Uterus (tissue), 3 donors: ENCODE measurements at regions not wholly inside any gene's neighbourhood (a gene's known extent, or its start where the extent isn't known, plus 50 kb on each side); places are given as distances from the start of the nearest gene placed in this dataset.

Source experiments
- DNase-seq, 2 donors: peaks; one replicate each; pipeline ENCODE4 v3.0.0-alpha.2; 2019 to 2020
- H3K27ac ChIP-seq, 2 donors: fragments of 200-600 bp; sonication (generic); 1 replicate in 1 of 2; 2 replicates in 1 of 2; pipeline ENCODE4 v1.5.1; 2016 to 2018
- H3K27me3 ChIP-seq, 2 donors: fragments of 200-600 bp; sonication (generic); one replicate each; pipeline ENCODE4 v1.5.1; 2018 to 2019; ENCODE audit warnings: control low read depth in 1 of 2
- H3K36me3 ChIP-seq, 2 donors: fragments of 200-600 bp; sonication (generic); one replicate each; pipeline ENCODE4 v1.5.1; 2019; ENCODE audit warnings: control low read depth in 1 of 2
- H3K4me1 ChIP-seq, 2 donors: fragments of 200-600 bp; sonication (generic); one replicate each; pipeline ENCODE4 v1.5.1; 2018 to 2019; ENCODE audit warnings: control low read depth in 1 of 2
- H3K4me3 ChIP-seq, 2 donors: fragments of 200-600 bp; sonication (generic); 1 replicate in 1 of 2; 2 replicates in 1 of 2; pipeline ENCODE4 v1.5.1; 2018 to 2019; ENCODE audit warnings: mild to moderate bottlenecking in 1 of 2
- H3K9me3 ChIP-seq, 2 donors: fragments of 200-600 bp; sonication (generic); one replicate each; pipeline ENCODE4 v1.5.1; 2019; ENCODE audit warnings: control low read depth in 1 of 2
- POLR2A ChIP-seq, 2 donors: fragments of 450-650 bp; IDR thresholded peaks; one replicate each; pipeline ENCODE4 v1.6.1; 2016; ENCODE audit warnings: antibody characterized with exemption in 2 of 2, mild to moderate bottlenecking in 1 of 2, moderate library complexity in 1 of 2
- intact Hi-C: fragments of 100-400 bp; cut with DNase I; formaldehyde crosslinking; loops from one replicate; pipeline ENCODE4 v1.15.1; 2023; ENCODE audit warnings: low total_unique reads
- TF ChIP-seq, protein P1 (sequence below), 4 experiments: fragments of 200-600 bp in 2 of 4; fragments of 450-650 bp in 2 of 4; sonication (generic) in 2 of 4; IDR thresholded peaks; one replicate each; pipeline ENCODE4 v1.5.1; 2016 to 2019; ENCODE audit warnings: antibody characterized with exemption in 4 of 4, mild to moderate bottlenecking in 2 of 4, moderate library complexity in 1 of 4
- donor health status: DM: yes; HTN: yes; CAD: no.

DNA sequence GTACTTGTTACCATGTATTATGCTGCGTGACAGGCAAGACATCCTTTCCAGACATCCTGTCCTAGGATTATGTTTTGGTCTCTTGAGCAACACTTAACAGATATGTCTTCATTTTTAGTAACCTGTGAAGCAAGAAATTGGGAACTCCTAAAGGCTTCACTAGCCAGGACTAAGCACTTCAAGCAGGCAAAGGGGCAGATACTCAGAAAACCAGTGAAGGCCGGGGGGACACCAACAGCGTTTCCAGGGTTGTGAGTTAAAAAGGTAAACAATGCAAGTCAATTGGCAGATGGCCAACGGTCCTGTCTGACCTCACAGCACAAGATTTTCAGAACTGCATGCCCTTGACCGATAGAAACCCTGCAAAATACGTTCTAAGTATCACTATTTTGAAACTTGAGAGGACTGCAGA lies 77.6 kb upstream of the SFMBT2 start:
- peak; percentile 40 to 48 for DNase-seq
- no peak overlapping the region for H3K27ac ChIP-seq
- no peaks in the 10 kb centered on the region for H3K4me1 ChIP-seq
- H3K9me3 ChIP-seq = no peaks in the 10 kb centered on the region
- H3K36me3 ChIP-seq = no peaks in the 10 kb centered on the region
- no peaks in the 10 kb centered on the region for H3K27me3 ChIP-seq
- TF ChIP-seq, protein P1, sequence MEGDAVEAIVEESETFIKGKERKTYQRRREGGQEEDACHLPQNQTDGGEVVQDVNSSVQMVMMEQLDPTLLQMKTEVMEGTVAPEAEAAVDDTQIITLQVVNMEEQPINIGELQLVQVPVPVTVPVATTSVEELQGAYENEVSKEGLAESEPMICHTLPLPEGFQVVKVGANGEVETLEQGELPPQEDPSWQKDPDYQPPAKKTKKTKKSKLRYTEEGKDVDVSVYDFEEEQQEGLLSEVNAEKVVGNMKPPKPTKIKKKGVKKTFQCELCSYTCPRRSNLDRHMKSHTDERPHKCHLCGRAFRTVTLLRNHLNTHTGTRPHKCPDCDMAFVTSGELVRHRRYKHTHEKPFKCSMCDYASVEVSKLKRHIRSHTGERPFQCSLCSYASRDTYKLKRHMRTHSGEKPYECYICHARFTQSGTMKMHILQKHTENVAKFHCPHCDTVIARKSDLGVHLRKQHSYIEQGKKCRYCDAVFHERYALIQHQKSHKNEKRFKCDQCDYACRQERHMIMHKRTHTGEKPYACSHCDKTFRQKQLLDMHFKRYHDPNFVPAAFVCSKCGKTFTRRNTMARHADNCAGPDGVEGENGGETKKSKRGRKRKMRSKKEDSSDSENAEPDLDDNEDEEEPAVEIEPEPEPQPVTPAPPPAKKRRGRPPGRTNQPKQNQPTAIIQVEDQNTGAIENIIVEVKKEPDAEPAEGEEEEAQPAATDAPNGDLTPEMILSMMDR (IDR thresholded peaks at IDR 0.05) = no peak
- no peak for TF ChIP-seq POLR2A (IDR thresholded peaks at IDR 0.05)
- intact Hi-C loops = loop anchor here (10.0 kb wide), 1 partner anchor 706 kb away; no protein-coding TSS in a partner anchor
- H3K4me3 ChIP-seq = no peak overlapping the region

GRCh38 chr10:7487528-7487927 lies 76.7 kb upstream of the SFMBT2 start:
- Histone ChIP-seq H3K9me3 (no peaks in the 10 kb centered on the region), H3K4me1 (no peaks in the 10 kb centered on the region), H3K4me3 (no peak overlapping the region), H3K27ac (no peak overlapping the region), H3K36me3 (no peaks in the 10 kb centered on the region), H3K27me3 (no peaks in the 10 kb centered on the region)
- TF ChIP-seq, protein P1 (IDR thresholded peaks at IDR 0.05) = no peak
- no peak for TF ChIP-seq POLR2A (IDR thresholded peaks at IDR 0.05)
- DNase-seq = no peak
- intact Hi-C loops = loop anchor here (10.0 kb wide), 1 partner anchor 707 kb away; no protein-coding TSS in a partner anchor

DNA sequence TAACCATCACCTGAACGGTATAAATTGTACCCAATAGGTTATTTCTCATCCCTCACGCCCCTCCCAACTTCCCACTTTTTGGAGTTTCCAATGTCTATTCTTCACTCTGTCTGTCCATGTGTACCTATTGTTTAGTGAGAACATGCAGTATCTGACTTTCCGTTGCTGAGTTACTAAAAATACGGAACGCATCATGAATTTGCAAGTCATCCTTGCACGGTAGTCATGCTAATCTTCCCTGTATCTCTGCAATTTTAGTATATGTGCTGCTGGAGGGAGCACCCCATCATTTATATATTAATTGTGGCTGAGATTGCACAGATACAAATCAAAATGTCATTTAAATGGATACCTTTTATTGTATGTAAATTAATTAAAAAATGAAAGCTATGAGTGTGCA lies 75.7 kb upstream of the SFMBT2 start:
- DNase-seq = no peak
- Histone ChIP-seq H3K27ac (no peak overlapping the region), H3K36me3 (no peaks in the 10 kb centered on the region), H3K9me3 (no peaks in the 10 kb centered on the region), H3K4me1 (no peaks in the 10 kb centered on the region), H3K4me3 (no peak overlapping the region), H3K27me3 (no peaks in the 10 kb centered on the region)
- intact Hi-C loops = loop anchor here (10.0 kb wide), 1 partner anchor 708 kb away; no protein-coding TSS in a partner anchor
- TF ChIP-seq, protein P1 (IDR thresholded peaks at IDR 0.05) = no peak
- TF ChIP-seq POLR2A (IDR thresholded peaks at IDR 0.05) = no peak

- Histone ChIP-seq H3K27ac (no peak overlapping the region), H3K36me3 (no peaks in the 10 kb centered on the region), H3K27me3 (no peaks in the 10 kb centered on the region), H3K9me3 (no peaks in the 10 kb centered on the region), H3K4me1 (no peaks in the 10 kb centered on the region), H3K4me3 (no peak overlapping the region)
- DNase-seq = no peak
- intact Hi-C loops = loop anchor here (10.0 kb wide), 1 partner anchor 709 kb away; no protein-coding TSS in a partner anchor
- TF ChIP-seq, protein P1 (IDR thresholded peaks at IDR 0.05) = no peak
- TF ChIP-seq POLR2A (IDR thresholded peaks at IDR 0.05) = no peak
Measured at GRCh38 chr10:7485799-7486198, 75.0 kb upstream of the SFMBT2 start.

- Histone ChIP-seq H3K27me3 (no peaks in the 10 kb centered on the region), H3K4me1 (no peaks in the 10 kb centered on the region), H3K9me3 (no peaks in the 10 kb centered on the region), H3K4me3 (no peak overlapping the region), H3K27ac (no peak overlapping the region), H3K36me3 (no peaks in the 10 kb centered on the region)
- DNase-seq = no peak
- intact Hi-C loops = loop anchor here (10.0 kb wide), 1 partner anchor 710 kb away; no protein-coding TSS in a partner anchor
- TF ChIP-seq, protein P1 (IDR thresholded peaks at IDR 0.05) = no peak
- TF ChIP-seq POLR2A (IDR thresholded peaks at IDR 0.05) = no peak
Measured at GRCh38 chr10:7485244-7485556, 74.4 kb upstream of the SFMBT2 start.
